ENCODE measurements at regions not wholly inside any gene's neighbourhood (a gene's known extent, or its start where the extent isn't known, plus 50 kb on each side); places are given as distances from the start of the nearest gene placed in this dataset.
"Not testable (repeated sequence)": the region's sequence is repeated elsewhere in the genome, so short reads cannot be mapped to it uniquely, and the experiment has no call there.

DNA sequence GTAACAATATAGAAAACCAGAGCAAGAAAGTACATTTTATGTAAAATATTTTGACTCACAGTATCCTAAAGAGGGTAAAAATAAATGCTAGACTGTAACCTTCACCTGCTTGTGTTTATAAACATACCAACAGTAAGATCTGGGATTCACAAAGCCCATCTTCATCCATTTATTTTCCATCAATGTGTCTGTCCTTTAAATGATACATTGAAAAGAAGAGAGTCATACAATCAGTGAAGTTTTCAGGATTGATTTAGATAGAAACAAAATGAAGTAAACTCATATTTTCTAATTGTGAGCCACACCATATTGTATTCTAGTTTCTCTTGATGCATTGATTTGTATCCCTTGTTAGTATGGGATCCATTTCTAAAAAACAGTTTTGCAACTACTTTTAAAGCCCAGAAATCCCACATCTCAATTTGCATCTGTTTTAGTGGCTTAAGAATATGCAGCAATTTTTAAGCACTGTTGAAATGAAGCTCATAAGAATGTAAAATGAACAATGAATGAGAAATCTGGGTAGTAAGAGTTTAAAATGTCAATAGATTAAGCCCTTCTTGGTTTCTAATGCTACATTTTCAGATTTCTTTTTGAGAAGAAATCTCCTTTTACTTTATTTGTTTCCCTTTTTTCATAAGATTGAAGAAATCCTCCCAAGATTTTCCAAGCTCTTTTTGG lies 548.1 kb upstream of the ADGRL2 start:
- TF ChIP-seq, protein P1, sequence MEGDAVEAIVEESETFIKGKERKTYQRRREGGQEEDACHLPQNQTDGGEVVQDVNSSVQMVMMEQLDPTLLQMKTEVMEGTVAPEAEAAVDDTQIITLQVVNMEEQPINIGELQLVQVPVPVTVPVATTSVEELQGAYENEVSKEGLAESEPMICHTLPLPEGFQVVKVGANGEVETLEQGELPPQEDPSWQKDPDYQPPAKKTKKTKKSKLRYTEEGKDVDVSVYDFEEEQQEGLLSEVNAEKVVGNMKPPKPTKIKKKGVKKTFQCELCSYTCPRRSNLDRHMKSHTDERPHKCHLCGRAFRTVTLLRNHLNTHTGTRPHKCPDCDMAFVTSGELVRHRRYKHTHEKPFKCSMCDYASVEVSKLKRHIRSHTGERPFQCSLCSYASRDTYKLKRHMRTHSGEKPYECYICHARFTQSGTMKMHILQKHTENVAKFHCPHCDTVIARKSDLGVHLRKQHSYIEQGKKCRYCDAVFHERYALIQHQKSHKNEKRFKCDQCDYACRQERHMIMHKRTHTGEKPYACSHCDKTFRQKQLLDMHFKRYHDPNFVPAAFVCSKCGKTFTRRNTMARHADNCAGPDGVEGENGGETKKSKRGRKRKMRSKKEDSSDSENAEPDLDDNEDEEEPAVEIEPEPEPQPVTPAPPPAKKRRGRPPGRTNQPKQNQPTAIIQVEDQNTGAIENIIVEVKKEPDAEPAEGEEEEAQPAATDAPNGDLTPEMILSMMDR (conservative IDR thresholded peaks at IDR 0.05; ENCODE audit: low read depth, low read length) = no peak
- H3K4me3 ChIP-seq (ENCODE audit: low read length) = no peak overlapping the region
- no peak for DNase-seq (ENCODE audit: low read depth)

DNA sequence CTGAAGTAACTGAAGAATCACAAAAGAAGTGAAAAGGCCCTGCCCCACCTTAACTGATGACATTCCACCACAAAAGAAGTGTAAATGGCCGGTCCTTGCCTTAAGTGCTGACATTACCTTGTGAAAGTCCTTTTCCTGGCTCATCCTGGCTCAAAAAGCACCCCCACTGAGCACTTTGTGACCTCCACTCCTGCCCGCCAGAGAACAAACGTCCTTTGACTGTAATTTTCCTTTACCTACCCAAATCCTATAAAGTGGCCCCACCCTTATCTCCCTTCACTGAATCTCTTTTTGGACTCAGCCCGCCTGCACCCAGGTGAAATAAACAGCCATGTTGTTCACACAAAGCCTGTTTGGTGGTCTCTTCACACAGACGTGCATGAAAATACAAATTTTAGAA lies 549.9 kb upstream of the ADGRL2 start:
- not testable (repeated sequence) for H3K4me3 ChIP-seq (ENCODE audit: low read length); DNase-seq (ENCODE audit: low read depth)

DNA sequence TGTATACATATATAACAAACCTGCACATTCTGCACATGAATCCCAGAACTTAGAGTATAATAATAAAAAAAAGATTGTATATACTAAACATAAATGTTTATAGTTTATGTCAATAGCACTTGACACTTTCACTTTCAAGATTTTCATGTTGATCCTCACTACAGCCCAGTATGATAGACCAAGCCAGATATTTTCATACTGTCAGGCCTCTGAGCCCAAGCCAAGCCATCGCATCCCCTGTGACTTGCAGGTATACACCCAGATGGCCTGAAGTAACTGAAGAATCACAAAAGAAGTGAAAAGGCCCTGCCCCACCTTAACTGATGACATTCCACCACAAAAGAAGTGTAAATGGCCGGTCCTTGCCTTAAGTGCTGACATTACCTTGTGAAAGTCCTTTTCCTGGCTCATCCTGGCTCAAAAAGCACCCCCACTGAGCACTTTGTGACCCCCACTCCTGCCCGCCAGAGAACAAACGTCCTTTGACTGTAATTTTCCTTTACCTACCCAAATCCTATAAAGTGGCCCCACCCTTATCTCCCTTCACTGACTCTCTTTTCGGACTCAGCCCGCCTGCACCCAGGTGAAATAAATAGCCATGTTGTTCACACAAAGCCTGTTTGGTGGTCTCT lies 555.5 kb upstream of the ADGRL2 start:
- DNase-seq (ENCODE audit: low read depth); H3K4me3 ChIP-seq (ENCODE audit: low read length): not testable (repeated sequence)

DNA sequence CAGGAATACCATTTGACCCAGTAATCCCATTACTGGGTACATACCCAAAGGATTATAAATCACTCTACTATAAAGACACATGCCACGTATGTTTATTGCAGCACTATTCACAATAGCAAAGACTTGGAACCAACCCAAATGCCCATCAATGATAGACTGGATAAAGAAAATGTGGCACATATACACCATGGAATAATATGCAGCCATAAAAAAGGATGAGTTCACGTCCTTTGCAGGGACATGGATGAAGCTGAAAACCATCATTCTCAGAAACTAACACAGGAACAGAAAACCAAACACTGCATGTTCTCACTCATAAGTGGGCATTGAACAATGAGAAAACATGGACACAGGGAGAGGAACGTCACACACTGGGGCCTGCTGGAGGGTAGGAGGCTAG lies 556.1 kb upstream of the ADGRL2 start:
- not testable (repeated sequence) for H3K4me3 ChIP-seq (ENCODE audit: low read length); DNase-seq (ENCODE audit: low read depth)

DNA sequence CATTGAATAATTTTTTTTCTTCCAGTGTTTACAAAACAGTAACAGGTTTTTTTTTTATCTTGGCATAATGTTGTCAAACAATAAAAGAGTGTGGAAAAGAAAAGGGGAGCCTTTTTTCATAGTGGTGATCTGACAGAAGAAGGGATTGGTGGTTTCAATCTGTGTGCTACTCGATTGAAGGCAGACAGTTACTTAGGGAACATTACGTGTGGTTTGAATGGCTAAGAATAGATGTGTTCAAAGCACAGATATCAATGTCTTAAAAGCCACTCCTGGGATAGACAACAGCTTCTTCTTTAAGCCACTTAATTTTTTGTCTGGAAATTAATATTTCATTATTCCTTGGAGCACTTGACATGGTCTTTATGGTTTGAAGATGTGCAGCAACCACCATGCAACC lies 558.6 kb upstream of the ADGRL2 start:
- H3K4me3 ChIP-seq (ENCODE audit: low read length) = no peak overlapping the region
- no peak for DNase-seq (ENCODE audit: low read depth)
- TF ChIP-seq, protein P1 (conservative IDR thresholded peaks at IDR 0.05; ENCODE audit: low read depth, low read length) = no peak

DNA sequence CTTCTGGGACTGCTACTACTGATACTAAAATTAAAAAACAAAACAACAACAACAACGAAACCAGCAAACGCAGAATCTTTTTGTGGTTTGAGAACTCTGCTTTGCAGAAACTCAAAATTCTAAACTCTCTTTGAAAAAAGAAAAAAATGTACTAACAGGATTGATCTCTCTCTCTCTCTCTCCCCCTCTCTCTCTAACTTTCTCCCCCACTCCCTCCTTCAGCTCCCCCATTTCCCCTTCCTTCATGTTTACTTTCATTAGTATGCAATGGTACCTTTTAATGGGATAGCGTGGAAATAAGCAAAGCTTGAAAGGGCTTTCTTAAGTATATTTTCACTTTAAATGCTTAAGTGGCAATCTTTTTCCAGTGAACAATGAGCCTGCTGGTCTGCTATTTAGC lies 562.6 kb upstream of the ADGRL2 start:
- no peak for DNase-seq (ENCODE audit: low read depth)
- TF ChIP-seq, protein P1 (conservative IDR thresholded peaks at IDR 0.05; ENCODE audit: low read depth, low read length) = no peak
- H3K4me3 ChIP-seq (ENCODE audit: low read length) = peak overlapping the region; percentile 25

DNA sequence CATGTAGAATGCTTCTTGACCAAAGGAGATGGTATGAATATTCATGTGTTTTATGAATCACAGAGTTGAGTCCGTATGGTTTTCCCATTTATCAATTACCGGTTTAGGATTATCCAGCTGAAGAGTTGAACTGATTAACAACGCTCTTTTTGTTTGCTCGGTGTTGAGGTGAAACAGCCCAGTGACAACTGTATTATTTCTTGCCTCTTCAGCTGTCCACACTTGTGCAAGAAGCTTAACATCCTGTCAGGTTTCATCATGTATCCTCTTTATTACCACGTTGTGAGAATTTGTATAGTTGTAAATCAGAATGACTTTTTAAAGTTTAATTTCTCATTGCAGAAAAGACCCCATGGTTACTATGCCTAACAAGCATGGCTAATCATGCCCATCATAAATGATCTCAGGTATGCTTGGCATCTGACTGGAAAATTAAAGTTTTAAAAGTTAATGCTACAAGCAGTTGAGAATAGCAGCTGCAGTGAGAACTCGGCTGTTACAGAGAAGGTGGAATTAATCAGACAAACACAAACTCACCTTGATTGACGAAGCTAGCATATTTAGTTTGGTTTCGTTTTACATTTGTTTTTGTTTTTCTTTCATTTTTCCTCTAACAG lies 563.2 kb upstream of the ADGRL2 start:
- DNase-seq (ENCODE audit: low read depth) = no peak
- H3K4me3 ChIP-seq (ENCODE audit: low read length) = peak overlapping the region; percentile 25
- TF ChIP-seq, protein P1 (conservative IDR thresholded peaks at IDR 0.05; ENCODE audit: low read depth, low read length) = no peak

DNA sequence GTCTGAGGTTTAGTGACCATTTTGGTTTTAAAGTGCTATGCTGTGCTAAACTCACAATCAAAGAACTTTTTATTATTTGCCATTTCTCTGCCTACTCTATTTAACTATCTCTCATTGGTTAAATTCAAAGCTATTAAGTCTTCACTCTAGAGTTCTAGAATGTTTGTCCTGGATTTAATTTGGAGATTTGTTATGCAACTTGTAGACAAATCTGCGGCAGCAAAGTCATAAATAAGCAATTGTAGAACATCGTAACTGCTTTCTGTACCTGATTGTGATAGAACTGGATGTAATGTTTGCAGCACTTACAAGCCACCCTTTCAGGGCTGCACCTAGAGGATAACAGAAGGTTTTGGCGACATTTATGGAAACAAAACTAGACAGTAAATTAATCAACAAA lies 566.5 kb upstream of the ADGRL2 start:
- TF ChIP-seq, protein P1 (conservative IDR thresholded peaks at IDR 0.05; ENCODE audit: low read depth, low read length) = no peak
- H3K4me3 ChIP-seq (ENCODE audit: low read length) = no peak overlapping the region
- no peak for DNase-seq (ENCODE audit: low read depth)
